ENCODE measurements at regions not wholly inside any gene's neighbourhood (a gene's known extent, or its start where the extent isn't known, plus 50 kb on each side); places are given as distances from the start of the nearest gene placed in this dataset.
"Not testable (repeated sequence)": the region's sequence is repeated elsewhere in the genome, so short reads cannot be mapped to it uniquely, and the experiment has no call there.

DNA sequence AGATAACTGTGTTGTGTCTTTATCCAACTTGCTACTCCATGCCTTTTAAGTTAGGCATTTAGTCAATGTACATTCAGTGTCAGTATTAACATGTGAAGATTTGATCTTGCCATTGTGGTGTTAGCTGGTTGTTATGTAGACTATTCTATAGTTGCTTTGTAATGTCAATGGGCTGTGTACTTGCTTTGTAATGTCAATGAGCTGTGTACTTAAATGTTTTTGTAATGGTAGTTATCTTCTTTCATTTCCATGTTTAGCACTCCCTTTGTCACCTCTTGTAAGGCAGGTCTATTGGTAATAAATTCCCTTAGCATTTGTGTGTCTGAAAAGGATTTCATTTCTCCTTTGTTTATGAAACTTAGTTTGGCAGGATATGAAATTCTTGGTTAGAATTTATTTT lies 53.4 kb downstream of the MC4R start:
- no peak for DNase-seq (ENCODE audit: low read depth)

DNA sequence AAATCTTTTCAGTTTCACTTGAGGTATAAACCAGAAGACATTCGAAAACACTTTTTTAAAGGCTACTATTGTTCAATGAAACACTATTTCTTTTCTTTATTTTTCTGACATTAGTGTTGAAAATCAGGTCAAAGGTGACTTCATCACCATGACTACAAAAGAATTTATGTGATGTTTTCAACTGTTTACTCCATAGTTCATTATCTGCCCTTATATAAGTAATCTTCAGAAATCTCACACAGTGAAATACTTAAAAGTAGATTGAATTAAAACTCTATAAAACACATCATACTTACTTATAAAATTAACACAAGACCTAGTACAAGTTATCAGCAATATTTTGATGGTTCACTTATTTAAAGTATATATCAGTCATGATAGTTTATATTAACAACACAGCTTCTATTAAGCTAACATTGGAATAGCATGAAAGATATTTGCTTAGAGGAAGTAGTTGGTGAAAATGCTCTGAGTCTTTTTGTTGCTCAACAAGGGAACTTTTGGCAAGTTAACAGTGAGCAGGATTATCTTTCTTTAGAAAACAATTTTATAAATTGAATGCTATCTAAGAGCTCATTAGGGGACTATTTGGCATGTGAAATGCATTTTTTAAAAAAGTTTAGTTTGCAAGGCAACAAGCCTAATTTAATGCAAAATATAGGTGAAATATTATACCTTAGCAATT lies 60.8 kb downstream of the MC4R start:
- no peak for DNase-seq (ENCODE audit: low read depth)

DNA sequence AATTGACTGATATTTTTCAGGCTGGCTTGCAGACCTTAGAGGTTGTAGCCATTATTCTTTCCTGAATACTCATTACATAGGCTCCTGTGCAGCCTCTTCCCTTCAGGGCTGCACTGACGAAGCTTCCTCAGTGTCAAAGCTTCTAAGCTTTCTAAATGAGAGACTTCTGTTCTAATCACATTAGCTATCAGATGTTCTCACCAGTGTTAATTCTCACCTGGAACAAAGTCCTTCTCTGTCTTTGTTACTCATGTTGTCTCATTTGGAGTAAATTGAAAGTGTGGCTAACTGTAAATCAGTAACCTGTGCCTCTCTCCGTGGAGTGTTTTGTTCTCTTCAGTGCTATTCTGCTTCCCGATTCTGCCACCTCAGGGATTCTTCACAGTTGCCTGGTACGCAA lies 76.9 kb downstream of the MC4R start:
- no peak for DNase-seq (ENCODE audit: low read depth)

DNA sequence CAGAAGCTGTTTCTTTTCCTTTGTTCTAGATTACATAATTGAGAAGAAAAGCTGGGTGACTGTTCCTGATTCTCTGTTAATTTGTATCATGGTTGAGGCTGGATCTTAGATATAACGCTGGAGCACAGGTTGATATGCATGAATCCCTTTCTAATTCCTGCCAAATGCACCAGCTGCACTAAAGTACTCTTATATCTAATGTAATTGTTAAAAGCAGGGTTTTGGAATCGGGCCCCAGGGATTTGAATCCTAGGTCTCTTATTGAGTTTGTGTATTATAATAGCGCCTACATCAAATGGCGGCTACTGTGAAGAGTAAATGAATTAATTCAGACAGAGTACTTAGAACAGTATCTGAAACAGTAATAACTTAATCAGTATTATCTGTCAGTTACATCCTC lies 80.4 kb downstream of the MC4R start:
- DNase-seq (ENCODE audit: low read depth), result no peak

DNA sequence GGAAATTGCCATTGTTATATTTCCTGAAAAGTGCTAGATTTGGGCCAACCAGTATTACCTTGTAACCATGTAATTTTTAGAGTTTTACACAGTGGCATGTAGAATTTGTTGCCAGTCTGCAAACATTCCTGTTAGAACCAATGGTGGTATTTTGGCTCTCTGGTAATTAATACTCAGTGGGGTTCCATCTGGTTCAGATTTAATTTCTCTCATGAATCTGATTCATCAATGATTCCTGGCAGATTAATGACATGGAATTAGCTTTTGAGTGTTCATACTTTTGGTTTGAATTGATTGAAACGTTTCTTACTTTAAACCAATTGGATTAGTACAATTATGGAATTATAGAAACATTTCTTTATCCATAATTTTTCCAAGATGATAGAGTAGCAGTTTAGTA lies 93.2 kb downstream of the MC4R start:
- DNase-seq (ENCODE audit: low read depth), result no peak

DNA sequence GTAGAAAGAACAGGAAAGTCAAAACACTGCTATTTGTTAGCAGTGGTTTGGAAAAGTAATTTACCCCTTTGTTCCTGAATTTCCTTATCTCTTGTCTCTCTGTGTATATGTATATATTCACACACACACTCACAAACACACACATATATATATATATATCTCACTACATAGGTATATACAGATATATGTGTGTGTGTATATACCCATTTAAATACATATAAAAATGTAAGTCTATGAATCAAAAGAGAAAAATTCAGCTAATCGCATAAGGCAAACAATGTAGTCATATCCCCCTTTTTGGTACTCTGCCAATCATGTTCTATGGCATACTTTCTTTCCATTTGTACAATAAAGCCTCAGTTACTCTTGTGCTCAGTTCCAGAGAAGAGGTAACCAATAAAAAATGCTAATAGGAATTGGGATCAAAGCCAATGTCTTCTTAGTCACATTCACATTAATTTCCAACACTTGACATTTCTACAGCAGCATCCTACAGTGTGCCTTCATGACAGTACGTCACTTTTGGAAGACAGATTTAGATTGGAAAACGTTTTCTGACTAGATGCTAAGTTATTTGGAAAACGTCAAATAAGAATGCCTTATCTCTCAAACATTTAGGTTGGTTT lies 94.6 kb downstream of the MC4R start:
- no peak for DNase-seq (ENCODE audit: low read depth)

DNA sequence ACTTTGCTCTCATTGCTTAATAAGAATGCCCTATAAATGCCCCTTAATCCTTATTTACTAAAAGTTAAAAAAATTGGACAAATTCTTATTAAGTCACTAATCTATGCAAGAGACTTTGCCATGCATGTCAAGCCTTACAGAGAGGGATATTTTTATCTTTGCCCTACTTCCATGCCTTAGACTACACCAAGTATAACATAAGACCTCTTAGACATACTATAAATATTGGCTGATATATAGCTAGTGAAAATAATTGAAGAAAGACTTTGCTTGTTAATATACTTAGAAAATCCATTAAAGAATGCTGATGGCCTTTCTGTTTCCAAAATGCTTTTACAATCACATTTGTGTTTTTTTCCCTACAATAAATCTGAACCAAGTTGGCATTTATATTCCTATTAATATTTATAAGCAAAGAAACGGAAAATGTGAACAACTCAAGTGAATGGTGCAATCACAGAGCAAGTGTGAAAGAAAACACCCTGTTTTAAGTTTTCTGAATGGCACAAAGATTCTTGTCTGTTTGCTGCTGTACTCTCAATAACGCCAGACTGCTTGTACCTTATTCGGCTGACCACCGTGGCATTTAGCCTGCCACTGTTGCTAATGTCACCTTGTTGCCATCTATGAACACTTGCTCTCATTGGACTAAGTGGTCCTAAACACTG lies 105.0 kb downstream of the MC4R start:
- DNase-seq (ENCODE audit: low read depth), result no peak

DNA sequence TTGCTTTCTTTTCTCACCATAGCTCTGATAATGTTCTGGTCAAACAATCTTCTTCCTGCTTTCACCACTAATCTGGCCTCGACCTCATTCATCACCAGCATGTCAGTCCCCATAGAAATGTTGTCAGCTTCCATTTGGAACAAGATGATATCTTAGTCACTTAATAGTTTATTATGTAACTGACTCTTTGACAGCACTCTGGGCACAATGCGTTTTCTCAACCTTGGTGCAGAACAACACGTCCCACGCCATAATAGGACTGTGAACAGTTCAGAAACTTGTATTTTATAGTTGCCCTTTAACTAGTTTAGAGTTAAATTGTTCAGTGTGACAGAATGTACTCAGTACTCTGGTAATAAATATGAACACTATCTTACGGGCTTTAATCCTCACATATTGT lies 106.0 kb downstream of the MC4R start:
- DNase-seq (ENCODE audit: low read depth), result no peak

DNA sequence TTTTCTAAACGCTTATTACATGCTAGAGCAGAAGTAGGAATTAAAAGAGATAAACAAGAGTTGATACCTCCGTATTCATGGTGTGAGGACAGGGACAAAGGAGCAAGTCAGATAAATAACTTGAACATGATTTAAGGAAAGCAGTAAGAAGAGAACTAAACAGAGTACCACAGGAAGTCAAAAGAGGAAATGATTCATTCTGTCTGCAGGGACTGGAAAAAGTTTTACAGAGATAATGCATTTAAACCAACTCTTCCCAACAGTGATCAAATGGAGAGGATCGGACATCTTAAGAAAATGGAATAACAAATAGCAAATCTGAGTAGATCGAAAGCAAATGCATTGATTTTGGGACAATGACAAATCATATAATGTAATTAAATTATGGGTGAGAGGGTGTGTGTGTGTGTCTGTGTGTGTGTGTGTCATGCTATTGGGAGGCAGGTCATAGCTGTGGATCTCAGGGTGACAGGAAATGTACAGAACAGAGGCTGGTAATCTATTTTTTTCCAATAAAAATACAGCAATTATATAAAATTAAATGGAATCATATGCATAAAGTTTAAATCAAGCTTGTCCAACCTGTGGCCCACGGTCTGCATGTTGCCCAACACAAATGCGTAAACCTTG lies 113.4 kb downstream of the MC4R start:
- DNase-seq (ENCODE audit: low read depth), result no peak

DNA sequence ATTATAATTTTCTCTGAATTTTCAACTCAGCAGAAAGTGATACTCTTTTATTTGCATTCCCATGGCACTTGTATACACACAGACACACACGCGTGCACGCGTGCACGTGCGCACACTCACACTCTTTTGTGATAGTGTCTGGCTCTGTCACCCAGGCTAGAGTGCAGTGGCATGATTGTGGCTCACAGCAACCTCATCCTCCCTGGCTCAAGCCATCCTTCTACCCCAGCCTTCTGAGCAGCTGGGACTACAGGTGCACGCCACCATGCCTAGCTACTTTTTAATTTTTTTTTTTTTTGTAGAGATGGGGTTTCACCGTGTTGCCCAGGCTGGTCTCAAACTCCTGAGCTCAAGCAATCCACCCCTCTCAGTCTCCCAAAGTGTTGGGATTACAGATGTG lies 123.2 kb downstream of the MC4R start:
- no peak for DNase-seq (ENCODE audit: low read depth)

DNA sequence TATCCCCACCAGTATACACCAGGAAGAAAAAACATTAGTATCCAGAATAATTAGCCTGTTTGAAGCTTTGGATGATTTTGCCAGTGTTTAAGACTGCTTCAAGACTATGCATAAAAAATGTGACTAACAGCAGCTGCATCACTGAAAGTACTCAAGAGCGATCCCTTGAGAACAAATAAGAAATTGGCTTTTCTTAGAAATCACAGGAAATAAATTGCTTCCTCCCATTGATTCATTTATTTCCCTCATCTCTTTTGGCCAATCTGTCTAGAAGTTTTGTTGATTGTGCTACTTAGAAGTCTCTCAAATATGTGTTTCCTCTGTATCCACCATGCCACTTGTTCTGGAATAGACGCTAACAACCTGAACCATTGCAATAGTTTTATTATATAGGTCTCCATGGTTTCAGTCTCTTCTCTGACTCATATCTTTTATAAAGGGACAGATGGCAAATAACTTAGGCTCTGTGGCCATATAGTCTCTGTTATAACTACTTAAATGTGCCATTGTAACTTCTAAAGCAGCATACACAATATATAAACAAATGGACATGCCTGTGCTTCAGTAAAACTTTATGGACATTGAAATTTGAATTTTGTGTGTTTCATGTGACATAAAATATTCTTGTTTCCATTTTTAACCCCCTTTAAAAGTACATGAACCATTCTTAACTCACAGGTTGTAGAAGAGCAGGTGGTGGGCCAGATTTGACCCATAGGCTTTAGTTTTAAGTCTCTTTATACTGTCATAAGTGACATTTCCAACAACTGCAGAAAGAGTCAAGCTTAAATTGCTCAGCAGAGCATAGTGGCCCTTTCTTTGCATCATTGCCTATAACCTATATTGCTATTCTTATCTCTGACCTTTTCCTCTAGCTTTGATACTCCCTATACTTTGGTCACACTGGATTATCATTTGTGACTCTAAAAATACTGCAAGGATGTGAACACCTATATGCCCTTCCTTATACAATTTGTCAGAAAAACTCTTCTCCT lies 123.9 kb downstream of the MC4R start:
- no peak for DNase-seq (ENCODE audit: low read depth)

DNA sequence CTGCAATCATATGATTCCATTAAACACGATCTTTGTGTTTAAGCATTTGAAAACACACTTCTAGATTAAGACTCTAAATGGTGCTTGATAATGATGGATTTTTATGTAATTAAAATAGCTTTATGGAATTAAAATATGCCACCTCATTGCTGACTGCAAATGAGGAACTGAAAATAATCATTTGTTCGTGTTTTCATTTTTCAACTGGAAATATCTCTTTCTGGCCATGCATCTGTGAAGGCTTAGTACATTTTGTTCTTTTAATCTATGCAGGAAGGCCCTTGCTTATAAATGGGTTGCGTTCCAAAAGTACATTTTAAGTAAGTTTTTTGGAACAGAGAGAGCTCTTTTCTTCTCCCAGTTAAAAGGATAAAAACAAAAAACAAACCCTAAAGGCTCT lies 125.5 kb downstream of the MC4R start:
- DNase-seq (ENCODE audit: low read depth), result no peak

DNA sequence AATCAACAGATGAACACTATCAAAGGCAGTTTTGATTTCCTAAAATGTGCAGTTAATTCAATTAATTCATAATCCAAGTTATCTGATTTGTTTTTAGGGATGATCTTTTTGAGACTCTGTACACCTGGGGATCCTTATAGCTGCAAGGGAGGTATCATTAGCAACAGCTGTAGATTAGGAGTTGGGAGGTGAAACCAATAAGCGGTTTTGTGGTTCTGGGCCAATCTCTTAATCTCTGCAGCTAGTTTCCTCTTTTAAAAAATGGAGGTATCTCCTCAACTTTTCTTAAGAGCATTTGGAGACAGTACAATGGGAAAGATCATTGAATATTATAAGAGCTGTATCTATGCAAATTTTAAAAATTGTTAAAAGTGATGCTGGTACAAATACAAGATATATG lies 126.0 kb downstream of the MC4R start:
- DNase-seq (ENCODE audit: low read depth), result no peak

DNA sequence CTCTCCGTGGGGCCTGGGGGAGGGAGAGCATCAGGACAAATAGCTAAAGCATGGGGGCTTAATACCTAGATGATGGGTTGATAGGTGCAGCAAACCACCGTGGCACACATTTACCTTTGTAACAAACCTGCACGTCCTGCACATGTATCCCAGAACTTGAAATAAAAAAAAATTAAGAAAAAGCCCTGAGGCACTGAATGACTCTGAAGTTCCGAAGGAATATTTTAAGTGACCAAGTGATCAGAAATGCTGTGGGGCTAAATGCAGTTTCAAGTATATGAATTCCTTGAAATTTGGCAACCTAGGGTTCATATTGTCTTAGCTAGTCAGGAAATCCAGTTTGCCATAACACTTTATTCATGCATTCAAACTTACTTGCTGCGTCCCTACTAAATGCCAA lies 127.5 kb downstream of the MC4R start:
- no peak for DNase-seq (ENCODE audit: low read depth)

DNA sequence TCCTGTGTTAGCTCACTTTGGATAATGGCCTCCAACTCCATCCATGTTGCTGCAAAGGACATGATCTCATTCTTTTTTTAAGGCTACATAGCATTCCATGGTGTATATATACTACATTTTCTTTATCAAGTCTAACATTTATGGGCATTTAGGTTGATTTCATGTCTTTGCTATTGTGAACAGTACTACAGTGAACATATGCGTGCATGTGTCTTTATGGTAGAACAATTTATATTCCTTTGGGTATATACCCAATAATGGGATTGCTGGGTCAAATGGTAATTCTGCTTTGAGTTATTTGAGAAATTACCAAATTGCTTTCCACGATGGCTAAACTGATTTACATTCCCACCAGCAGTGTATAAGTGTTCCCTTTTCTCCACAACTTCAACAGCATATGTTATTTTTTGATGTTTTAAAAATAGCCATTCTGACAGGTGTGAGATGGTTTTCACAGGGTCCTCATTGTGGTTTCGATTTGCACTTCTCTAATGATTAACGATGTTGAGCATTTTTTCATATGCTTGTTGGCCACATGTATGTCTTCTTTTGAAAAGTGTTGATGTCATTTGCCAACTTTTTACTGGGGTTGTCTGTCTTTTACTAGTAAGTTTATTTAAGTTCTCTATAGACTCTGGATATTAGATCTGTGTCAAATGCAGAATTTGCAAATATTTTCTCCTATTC lies 133.4 kb downstream of the MC4R start:
- DNase-seq (ENCODE audit: low read depth), result not testable (repeated sequence)

DNA sequence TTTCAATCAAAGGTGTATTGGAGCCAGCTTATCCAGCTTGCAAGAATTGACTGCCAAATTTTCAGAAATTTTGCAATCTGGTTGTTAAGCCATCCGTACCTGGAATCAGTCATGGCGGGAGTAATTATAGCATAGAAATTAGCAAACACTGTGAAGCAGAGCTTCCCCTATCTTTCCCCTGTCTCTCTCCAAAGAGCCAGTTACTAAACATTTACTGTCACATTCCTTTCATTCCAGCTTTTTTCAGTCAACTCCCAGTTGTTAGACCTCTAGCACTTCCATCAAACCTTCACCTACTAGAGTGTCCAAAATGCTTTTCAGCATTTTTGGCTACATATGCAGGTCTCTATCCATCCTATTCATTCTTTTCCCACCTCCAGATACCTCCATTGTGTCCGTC lies 137.4 kb downstream of the MC4R start:
- DNase-seq (ENCODE audit: low read depth), result no peak

DNA sequence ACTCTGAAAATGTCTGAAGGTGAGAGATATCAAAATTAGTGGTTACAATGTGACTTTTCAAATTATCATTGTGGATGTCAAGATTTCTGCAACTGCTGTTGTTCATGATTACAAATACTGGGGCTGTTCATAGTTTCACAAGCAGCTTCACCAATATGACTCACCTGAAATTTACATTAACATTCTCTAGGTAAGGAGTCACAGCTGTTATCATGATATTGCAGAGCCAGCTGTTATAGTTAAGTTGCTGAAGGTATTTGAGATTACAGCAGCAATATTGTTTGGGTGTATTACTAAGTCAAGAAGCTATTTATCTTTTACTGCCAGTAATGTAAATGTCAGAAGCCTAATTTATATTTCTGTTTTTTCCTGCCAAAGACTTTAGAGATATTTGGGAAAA lies 140.0 kb downstream of the MC4R start:
- DNase-seq (ENCODE audit: low read depth), result no peak

DNA sequence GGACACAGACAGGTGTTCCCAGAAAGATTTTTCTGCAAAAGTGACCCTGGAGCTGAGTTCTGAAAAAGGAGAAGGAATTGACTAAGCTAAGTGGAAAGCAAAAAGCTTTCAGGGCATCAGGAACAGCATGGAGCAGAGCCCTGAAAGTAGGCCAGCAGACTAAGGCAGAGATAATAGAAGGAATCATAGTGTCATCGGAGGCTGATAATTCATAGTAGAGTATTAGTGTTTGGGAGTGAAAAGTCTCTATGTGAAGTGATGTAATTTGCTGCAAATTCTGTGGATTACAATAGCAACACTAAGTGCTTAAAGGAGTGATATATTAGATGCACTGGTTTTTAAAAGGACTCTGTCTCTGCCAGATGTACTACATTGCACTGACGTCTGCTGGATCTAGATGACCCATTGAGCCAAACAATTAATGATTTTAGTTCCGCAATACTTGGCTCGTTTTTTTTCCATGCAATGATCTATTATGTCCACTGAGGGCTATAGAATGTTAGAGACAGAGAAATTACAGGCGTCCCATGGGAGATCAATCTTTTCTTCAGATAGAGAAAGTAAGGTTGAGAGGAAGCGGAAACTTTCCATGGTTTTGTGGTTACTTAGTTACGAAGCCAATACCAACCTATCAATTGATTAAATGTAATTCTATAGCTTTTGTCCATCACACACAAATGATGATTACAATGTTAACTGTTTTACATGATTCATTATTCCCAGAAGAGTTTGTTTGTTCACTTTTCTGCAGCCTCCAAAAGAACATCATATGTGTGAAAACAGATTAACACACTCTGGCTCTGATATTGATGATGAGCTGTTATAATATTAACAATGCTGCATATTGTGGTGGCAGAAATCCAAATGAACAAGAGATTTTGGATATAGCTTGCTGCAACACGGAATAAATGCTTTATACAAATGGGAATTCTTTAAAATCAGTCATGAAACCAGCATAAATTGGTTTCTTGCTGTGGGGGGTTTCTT lies 143.7 kb downstream of the MC4R start:
- DNase-seq (ENCODE audit: low read depth), result no peak

DNA sequence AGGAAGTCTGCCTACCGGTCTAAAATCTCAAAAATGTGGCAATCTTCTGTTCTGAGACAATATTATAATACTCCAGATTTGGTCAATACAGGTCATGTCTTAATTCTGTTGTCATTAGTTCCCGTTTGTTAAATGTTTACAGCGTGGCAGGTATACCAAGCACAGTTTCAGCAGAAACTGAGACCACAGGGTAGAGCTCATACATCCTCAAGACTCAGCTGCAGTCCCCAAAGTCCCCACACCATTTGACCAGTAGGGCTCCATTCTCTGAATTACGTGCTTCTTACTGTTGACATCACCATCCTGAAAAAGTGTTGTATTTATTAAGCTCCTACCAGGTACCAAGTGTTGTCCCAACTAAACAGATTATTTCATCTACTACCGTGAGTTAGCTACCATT lies 157.1 kb downstream of the MC4R start:
- DNase-seq (ENCODE audit: low read depth), result no peak

DNA sequence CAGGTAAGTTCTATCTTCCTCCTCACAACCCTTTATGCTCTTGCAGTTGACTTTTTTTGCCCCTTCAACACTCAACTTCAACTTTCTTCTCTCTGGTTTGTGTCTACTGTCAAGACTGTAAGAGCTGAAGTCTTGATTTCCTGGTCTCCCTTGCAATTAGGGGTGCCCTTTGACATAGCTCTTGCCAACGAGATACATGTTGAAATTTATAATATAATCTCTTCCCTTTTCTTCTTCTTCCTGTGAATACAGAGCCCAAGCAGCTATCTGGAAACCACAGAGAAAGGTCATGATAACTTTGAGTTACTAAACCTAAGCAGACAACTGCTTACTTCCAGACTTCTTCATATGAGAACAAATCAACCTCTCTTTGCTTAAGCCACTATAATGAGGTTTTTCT lies 163.5 kb downstream of the MC4R start:
- DNase-seq (ENCODE audit: low read depth), result no peak

All from activated T-helper 1 cell treated with Interleukin-2 at 50 U/mL for 16 hours (primary cell).